Chondrocyte (in vitro differentiated cells): ENCODE measurements at regions not wholly inside any gene's neighbourhood (a gene's known extent, or its start where the extent isn't known, plus 50 kb on each side); places are given as distances from the start of the nearest gene placed in this dataset.

Source experiments
- DNase-seq: peaks from one replicate; pipeline ENCODE4 v3.0.0; 2021; ENCODE audit warnings: mixed read lengths, low spot score
- H3K27ac Mint-ChIP-seq: one replicate; pipeline ENCODE4 v1.8.0; 2021; ENCODE audit warnings: mild to moderate bottlenecking, moderate library complexity, mixed read lengths; ENCODE audit not compliant: unreplicated experiment
- H3K27me3 Mint-ChIP-seq: 2 replicates; pipeline ENCODE4 v1.8.0; 2021; ENCODE audit warnings: low read depth, mixed read lengths
- H3K36me3 Mint-ChIP-seq: 2 replicates; pipeline ENCODE4 v1.8.0; 2021; ENCODE audit warnings: low read depth, mixed read lengths
- H3K4me1 Mint-ChIP-seq: 2 replicates; pipeline ENCODE4 v1.8.0; 2021; ENCODE audit warnings: low read depth, mild to moderate bottlenecking, mixed read lengths
- H3K4me3 Mint-ChIP-seq: one replicate; pipeline ENCODE4 v1.8.0; 2021; ENCODE audit warnings: mild to moderate bottlenecking, moderate library complexity, mixed read lengths; ENCODE audit not compliant: unreplicated experiment
- H3K9me3 Mint-ChIP-seq: 2 replicates; pipeline ENCODE4 v1.8.0; 2021; ENCODE audit warnings: low read depth, mixed read lengths
- TF ChIP-seq, protein P1 (sequence below): fragments of 200-600 bp; sonication (generic); IDR thresholded peaks from 2 replicates; pipeline ENCODE4 v1.5.0; 2021; ENCODE audit warnings: antibody characterized with exemption, mild to moderate bottlenecking, moderate library complexity

GRCh38 chr4:32798471-32799159 lies 2078.4 kb downstream of the PCDH7 start:
- no peaks in the 10 kb centered on the region for H3K4me1 Mint-ChIP-seq
- H3K27me3 Mint-ChIP-seq = no peaks in the 10 kb centered on the region
- TF ChIP-seq, protein P1, sequence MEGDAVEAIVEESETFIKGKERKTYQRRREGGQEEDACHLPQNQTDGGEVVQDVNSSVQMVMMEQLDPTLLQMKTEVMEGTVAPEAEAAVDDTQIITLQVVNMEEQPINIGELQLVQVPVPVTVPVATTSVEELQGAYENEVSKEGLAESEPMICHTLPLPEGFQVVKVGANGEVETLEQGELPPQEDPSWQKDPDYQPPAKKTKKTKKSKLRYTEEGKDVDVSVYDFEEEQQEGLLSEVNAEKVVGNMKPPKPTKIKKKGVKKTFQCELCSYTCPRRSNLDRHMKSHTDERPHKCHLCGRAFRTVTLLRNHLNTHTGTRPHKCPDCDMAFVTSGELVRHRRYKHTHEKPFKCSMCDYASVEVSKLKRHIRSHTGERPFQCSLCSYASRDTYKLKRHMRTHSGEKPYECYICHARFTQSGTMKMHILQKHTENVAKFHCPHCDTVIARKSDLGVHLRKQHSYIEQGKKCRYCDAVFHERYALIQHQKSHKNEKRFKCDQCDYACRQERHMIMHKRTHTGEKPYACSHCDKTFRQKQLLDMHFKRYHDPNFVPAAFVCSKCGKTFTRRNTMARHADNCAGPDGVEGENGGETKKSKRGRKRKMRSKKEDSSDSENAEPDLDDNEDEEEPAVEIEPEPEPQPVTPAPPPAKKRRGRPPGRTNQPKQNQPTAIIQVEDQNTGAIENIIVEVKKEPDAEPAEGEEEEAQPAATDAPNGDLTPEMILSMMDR = no peak

GRCh38 chr4:32824336-32824735 lies 2104.2 kb downstream of the PCDH7 start:
- no peak overlapping the region for H3K27ac Mint-ChIP-seq
- peaks cover 5% of the 10 kb centered on the region for H3K4me1 Mint-ChIP-seq
- H3K36me3 Mint-ChIP-seq = peaks cover 1% of the 10 kb centered on the region
- no peak for DNase-seq
- TF ChIP-seq, protein P1 = no peak
- H3K4me3 Mint-ChIP-seq = no peak overlapping the region
- no peaks in the 10 kb centered on the region for H3K27me3 Mint-ChIP-seq
- H3K9me3 Mint-ChIP-seq = peaks cover 12% of the 10 kb centered on the region

More at GRCh38 chr4:32798471-32799159, 2078.4 kb downstream of the PCDH7 start:
- H3K36me3 Mint-ChIP-seq = no peaks in the 10 kb centered on the region
- no peak for DNase-seq
- no peaks in the 10 kb centered on the region for H3K9me3 Mint-ChIP-seq
- H3K4me3 Mint-ChIP-seq = no peak overlapping the region
- H3K27ac Mint-ChIP-seq = no peak overlapping the region

DNA sequence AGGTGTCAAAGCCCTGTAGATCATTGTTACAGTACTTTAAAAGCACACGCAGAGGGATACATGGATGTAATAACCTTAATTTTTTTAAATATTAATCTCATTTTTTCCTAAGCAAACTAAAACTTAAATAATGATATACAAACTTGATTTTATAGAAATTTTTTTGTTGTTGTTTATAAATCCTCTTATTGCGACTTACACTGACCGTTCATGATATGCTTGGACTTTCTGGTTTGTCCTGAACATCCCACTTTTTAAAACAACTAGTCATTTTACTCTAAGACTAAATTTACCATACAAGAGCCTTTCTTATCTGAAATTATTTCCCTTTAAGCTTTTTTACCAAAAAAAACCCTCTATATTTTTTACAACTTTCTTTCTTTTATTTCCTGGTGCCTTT lies 2106.0 kb downstream of the PCDH7 start:
- peaks cover 9% of the 10 kb centered on the region for H3K4me1 Mint-ChIP-seq
- DNase-seq = no peak
- TF ChIP-seq, protein P1 = no peak
- H3K4me3 Mint-ChIP-seq = no peak overlapping the region
- H3K27me3 Mint-ChIP-seq = no peaks in the 10 kb centered on the region
- H3K27ac Mint-ChIP-seq = no peak overlapping the region
- peaks cover 12% of the 10 kb centered on the region for H3K9me3 Mint-ChIP-seq
- H3K36me3 Mint-ChIP-seq = peaks cover 1% of the 10 kb centered on the region

GRCh38 chr4:32830160-32830559 lies 2110.0 kb downstream of the PCDH7 start:
- H3K27ac Mint-ChIP-seq = no peak overlapping the region
- H3K27me3 Mint-ChIP-seq = no peaks in the 10 kb centered on the region
- TF ChIP-seq, protein P1 = no peak
- H3K36me3 Mint-ChIP-seq = peaks cover 1% of the 10 kb centered on the region
- peaks cover 9% of the 10 kb centered on the region for H3K9me3 Mint-ChIP-seq
- DNase-seq = no peak
- no peak overlapping the region for H3K4me3 Mint-ChIP-seq
- H3K4me1 Mint-ChIP-seq = peaks cover 9% of the 10 kb centered on the region

GRCh38 chr4:32831104-32831503 lies 2110.9 kb downstream of the PCDH7 start:
- no peak overlapping the region for H3K27ac Mint-ChIP-seq
- DNase-seq = no peak
- H3K9me3 Mint-ChIP-seq = peaks cover 9% of the 10 kb centered on the region
- peaks cover 1% of the 10 kb centered on the region for H3K36me3 Mint-ChIP-seq
- TF ChIP-seq, protein P1 = no peak
- H3K4me1 Mint-ChIP-seq = peaks cover 9% of the 10 kb centered on the region
- no peak overlapping the region for H3K4me3 Mint-ChIP-seq
- no peaks in the 10 kb centered on the region for H3K27me3 Mint-ChIP-seq
